ENCODE measurements at regions not wholly inside any gene's neighbourhood (a gene's known extent, or its start where the extent isn't known, plus 50 kb on each side); places are given as distances from the start of the nearest gene placed in this dataset.

DNA sequence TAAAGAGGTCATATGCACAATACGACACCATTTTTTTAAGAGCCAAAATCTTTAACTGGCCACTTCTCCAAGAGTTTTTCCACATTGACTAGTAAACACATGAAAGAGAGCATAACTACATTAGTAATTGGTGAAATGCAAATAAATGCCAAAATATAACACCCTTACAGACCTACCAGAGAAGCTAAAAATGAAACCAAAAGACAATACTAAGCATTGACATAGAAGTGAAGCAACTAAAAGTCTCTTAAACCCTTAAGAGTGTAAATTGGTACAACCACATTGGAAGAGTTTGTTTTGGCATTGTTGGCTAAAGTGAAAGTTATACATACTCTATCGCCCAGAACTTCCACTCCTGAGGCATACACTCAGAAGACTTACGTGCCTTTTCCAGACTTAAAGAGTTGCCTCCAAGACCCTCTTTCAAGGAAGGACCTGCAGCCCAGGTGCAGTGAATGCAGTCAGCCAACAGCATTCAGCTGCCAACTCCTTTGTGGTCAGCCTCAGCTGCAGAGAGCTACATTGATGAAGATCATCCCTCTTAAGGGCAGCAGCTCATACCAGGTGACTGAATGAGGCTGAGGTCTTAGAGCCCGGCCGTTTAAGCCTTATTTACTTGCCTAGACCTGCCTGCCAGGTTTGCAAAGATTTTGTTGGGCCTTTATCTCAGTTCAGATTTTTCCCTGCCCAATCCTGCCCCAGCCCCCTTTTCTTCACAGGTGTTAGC, 839.1 kb upstream of the ADGRL2 start:
- DNase-seq: no peak

DNA sequence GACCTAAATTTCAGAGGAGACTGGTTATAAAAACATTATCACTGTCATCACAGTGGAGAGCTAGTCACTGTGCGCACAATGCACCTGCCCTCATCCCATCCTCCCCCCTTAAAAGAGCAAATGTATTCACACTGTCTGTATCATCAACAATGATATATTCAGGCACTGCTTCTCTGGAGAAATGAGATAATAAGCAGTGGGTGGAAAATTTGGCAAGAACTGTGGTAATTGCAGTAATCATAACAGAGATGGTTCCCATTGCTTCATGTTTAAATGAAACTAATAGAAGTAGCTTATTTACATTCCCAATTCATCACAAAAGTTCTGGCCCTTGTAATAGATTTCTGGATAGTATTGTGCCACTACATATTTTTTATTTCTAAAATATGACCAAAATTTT, 867.4 kb upstream of the ADGRL2 start:
- DNase-seq: no peak

DNA sequence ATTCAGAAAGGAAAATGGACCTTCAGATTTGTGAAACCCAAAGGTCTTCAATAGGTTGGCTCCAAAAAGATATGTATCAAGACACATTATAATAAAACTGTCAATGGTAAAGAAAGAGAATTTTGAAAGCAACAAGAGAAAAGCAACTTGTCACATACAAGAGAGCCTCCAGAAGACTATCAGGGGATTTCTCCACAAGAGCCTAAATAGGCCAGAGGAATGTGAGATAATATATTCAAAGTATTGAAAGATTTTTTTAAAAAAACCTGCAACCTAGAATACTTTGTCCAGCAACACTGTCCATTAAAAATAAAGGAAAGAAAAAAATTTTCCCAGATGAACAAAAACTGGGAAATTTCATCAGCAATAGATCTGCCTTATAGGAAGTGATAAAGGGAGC, 869.6 kb upstream of the ADGRL2 start:
- DNase-seq: no peak

DNA sequence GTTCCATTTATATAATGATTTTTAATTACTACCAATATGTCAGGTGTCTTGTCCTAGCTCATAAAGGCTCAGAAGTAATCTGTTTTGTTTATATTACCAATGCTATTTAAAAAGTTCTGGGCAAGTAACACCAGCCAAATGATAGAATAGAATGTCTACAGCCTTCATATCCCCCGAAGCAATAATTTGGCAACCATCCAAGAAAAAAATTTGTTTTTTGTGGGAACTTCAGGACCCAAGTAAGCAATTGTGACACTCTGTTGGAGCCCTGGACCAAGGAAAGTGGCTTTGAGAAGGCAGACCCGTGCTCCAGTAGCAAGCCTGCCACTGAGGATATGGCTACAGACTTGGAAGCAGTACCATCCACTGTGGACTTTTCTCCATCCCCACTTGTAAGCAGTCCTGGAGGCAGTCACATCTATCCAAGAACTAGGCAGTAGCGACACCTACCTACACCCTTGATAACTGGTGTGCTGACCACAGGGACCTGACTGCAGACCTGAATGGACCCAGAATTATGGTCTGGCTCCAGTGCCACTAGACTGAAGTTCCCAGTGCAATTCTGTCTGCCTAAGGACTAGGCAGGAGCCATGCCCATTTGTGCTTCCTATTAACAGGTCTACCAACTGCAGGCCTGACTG, 870.7 kb upstream of the ADGRL2 start:
- no peak for DNase-seq

DNA sequence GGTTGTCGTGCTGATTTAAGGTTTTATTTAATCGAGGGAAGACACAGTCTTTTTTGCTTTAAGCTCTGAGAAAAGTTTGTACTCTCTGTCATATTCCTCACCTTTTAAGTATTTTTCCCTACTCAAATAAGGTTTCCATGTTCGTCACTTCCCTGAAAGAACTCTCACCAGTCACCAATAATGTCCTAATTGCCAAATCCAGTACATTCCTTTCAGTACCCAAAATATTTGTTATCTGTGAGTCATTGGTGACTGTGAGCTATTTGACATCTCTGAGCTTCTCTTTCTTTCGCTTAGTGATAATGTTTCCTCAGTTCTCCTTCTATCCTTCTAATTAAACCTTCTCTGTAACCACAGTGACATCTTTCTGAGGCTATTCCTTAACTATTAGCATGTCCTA, 874.2 kb upstream of the ADGRL2 start:
- no peak for DNase-seq

DNA sequence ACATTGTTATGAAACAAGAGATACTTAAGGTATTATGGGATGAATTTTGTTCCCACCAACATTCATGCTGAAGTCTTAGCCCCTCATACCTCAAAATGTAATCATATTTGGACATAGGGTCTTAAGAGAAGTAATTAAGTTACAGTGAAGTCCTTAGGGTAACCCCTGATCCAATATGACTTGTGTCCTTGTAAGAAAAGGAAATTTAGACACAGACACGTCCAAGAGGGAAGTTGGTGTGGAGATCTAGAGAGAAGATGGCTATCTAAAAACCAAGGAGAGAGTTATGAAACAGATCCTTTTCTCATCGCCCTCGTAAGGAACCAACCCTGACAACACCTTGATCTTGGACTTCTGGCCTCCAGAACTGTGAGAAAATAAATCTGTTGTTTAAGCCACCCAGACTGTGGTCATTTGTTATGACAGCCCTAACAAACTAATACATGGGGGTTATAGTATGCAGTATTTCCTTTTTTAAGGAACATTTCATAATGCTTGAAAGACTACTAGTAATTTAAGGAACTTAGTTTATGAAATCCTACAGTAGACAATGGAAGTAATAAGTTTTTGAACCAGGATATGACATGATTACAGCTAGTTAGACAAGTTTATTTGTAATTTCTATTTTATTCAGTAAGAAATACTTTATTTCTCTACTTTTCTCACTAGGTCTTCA, 875.5 kb upstream of the ADGRL2 start:
- no peak for DNase-seq

DNA sequence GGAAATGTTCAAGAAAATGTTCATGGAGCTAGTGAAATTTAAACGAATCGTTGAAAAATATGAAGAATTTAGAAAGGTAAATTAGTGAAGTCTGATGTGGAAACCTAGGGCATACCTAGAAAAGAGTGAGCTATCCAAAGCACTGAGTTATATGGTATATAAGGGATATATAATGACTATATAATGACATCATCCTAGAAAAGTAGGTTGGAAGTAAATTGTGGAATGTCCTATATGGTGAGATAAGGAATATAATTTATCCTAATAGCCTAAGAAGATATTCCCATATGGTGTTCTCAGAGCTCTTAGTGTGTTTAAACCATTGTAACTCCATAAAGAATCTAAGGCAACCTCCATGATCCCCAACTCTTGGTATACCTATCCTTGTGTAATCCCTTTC, 876.4 kb upstream of the ADGRL2 start:
- DNase-seq: no peak

DNA sequence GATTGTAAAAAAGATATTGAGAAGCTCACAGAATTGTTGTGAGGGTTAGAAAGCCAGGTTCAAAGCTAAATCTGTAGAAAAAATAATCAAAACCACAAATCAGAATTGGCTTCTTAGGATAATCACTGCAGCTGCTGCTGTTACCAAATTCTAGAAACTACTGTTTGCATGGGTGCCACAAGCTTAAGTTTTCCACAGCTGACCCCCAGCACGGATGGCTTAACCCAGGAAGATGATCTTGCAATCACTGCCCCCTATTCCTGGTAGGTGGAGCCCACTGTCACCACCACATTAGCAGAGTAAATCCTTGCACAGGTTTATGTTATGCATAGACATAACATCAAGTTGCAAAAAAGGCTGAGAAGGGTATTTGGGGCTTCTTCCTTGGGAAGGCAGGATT, 877.8 kb upstream of the ADGRL2 start:
- DNase-seq: no peak

DNA sequence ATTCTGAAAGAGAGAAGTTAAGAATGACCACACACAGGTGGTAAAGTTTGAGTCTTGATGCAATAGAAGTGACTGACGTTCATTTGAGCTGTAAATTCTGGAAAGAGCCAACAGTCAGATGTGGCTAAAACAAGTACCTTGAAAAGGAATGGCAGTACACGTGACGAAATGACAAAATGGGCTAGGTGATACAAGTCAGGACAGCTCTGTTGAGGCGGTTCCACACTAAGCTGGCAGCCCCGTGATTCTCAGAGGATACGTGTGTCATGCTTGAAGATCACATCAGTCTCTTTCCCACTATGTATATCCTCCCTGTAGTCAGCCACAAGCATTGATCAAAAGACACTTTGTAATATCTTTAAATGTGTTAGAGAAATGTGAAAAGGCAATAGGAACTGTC, 881.3 kb upstream of the ADGRL2 start:
- DNase-seq: no peak

DNA sequence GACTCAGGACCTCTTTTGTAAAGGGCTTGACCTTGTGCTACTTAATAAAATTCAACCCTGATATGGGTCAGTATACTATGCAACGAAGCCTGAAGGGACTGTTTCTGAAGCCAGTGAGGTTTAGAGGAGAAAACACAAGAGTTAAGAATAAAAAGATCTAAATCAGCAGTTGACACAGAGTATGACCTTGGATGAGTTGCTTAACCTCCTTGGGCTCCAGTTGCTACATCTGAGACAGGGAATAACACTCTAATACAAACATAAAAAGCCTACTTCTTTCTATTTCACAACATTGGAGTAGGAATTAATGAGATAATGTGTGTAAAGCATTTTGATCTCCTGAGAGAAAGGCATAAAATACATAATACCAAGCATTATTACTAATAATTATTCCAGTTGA, 882.4 kb upstream of the ADGRL2 start:
- DNase-seq: no peak

DNA sequence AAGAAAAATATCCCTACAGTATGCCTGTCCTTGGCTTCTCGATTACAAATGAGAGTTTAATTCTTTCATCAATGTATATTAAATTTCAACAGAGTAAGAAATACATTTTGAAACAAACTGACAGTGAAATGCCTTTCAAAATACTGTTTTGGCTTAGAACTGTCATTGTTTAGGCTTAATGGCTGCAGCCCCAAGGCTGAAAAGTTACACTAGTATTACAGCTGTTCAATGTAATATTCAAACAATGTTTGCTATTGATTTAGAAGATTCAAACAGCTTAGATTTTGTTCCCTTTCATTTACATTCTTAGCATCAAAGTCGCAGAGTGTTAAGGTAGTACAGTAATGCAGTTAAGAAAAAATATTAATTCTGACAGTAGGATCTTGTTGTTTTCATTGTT, 882.9 kb upstream of the ADGRL2 start:
- DNase-seq: no peak

DNA sequence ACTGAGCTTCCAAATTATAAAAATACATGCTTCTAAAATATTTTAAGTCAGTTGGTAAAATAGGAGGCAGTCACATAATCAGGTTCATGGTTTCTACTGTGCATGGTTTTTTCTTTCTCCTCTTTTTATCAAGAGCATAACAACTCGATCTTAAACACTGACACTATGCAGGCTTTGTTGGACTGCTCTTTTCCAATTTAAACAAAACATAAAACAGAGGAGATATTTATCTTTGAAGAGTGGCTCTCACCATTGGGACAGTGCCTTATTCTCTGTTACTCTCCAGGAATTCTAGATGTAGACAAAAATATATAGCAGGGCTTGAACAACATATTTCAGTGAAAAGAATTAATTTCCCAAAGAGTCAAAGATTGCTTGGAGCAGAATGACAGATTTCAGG, 883.5 kb upstream of the ADGRL2 start:
- DNase-seq: no peak

DNA sequence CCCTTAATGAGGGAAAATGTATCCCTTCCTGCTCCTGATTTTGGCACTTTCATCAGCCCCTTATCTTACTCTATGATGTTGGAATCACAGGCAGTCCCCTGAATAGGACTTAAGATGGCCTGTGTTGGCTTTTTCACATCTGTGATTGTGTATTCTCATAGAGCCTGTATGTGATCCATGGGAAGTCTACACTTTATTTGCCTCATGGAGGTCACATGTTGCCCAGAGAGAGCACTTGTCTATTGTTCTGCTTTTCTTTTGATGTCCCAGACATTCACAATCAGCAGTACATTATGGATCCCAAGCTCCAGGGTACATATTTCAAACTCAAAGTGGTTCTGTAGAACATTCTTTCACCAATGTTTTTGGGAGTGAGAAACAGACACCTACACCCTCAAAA, 885.2 kb upstream of the ADGRL2 start:
- DNase-seq: no peak

DNA sequence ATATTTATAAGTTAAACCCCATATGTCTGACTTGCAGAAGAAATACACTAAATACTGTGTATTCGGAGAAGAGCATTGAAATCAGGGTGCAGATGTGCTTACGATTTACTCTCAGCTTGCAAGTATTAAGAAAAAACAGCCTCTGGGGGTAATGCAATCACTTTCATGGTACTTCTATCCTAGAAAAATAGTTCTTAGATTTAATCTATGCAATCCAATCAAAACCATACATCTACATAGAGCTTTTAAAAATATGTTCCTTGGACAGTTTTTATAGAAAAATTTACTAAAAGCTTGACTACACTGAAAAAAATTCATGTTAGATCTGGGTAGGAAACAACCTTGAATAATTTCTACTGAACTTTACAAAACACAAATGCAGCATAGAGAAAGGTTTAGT, 890.3 kb upstream of the ADGRL2 start:
- no peak for DNase-seq

DNA sequence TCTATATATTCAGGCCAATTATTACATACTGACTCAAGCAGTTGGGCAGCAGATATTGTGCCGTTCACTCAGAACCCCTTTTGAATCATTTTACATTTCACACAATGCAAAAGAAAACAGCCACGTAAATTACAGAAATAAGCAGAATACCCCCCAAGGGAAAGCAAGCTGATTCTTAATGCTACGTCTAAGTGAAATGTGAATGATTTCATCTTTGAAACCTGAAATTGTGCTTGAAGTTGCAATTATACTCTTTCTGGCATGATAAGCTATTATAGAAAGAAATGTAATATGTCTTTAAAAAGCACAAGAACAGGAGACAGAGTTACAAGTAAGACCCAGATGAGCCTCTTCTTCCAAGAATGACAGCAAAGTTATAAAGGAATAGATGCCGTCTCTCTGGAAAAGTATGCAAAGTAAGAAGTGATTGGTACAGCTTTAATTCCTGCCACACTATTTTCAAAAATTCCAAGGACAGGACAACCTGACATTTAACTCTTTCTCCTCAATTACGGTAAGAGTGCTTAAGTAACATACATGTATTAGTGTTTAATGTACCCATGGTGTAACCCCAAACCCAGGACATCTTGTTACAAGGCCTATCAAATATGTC, 891.5 kb upstream of the ADGRL2 start:
- DNase-seq: no peak

DNA sequence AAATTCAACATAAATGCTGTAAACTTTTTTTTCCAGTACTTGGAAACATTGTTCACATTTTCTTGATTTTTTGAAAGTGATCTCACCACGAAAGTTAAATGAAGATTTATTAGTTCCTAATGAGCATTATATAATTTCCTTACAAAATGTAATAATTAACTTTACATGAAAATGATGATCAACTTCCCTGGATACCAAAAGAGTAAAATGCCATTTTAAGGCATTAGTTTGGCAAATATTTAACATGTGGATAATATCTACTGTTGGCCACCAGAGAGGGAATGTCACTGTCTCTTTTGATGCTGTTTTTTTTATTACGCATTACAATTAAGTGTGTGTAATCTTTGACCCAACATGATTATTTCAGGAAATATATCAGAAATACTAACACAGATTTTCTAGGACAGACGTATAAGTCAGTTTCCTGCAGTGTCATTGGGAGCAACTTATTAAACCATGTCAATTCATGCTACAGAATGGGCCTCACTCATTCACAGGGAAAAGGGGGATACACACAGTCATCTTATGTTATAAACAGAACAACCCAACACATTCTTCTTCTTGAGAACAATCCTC, 903.9 kb upstream of the ADGRL2 start:
- DNase-seq: no peak

DNA sequence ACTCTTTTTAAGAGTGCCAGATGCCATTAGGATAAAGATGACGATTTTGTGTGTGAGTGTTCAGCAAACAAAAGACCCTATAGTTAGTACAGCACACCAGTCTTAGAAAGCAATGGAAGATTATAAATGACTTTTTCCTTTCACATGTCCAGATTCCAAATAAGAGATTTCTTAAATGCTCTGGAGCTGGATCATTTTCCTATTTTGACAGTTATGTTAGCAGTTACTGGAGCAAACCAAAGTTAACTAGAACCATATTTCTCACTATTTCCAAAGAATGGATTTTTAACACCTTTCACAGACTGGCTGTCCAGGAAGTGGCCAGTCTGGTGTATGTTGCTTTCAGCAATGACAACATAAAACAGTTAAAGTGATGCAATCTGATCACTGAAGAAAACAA, 905.8 kb upstream of the ADGRL2 start:
- peak; percentile 31 for DNase-seq

DNA sequence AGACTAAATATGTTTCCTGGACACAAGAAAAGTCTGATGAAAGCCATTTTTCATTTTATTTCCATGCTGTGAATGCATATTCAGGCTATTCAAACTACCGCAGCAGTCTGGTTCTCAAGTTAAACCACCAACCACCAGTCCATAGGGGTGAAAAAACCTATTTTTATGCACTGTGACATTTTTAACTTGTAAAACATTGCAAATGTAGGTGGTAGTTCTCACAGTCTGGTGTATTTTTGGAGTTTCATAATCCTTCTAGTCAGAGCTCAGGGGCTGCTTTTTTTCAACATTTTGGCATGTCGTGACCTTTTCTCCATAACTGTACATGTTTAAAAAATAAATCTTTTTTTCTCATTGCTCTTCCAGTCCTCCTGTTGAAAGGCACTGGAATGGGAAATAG, 907.6 kb upstream of the ADGRL2 start:
- peak; percentile 48 for DNase-seq

DNA sequence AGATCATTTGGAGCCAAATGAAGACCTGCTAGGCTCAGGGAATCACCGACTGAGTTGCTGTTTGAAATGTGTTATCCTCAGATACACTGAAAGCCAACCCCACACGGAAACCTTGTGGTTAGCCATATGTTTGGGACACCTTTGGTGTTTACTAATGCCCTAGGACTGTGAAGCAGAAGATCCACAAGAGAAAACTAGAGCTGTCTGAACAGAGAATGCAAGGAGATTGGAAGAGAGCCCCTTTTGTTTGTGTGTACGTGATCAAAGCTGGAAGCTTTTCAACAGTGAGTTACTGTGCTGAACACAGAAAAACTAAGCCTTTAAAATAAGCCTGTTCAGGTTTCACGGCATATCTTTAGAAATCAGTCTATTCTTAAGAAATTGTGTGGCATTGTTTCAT, 908.2 kb upstream of the ADGRL2 start:
- DNase-seq: peak; percentile 5

DNA sequence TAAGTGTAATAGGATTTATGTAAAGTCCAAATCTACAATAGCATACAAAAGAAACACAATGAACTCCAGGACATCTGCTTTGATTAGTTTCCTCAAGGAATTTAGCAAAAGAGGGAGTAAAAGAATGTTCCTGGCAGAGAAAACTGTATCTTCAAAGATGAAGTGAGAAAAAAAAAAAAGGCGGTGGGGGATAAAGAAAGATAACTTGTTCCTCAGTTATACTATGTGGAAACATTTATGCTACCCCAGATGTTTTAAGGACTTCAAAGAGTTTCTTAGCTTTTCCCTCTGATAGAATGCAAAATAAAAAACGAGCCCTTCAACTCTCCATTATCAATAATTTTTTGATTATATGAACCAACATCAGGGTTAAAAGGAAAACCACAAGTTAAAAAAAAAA, 908.9 kb upstream of the ADGRL2 start:
- no peak for DNase-seq

DNA sequence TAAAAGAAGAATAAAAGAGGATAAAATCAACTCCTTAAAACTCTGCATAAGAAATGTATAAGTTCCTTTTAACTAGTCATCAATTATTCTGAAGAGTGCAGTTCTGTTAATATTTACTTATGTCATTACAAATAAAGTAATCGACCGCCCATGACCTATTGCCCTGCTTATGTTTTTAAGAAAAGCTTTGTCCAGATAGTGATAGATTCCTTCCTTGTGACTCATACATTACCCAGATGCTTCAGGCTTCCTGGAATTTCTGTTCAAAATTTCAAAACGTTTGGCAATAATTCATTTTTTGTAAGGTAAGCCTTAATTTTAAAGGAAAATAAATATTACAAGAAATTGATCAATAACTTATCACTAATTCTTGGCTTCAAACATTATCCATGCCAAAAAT, 918.2 kb upstream of the ADGRL2 start:
- peak; percentile 68 for DNase-seq

DNA sequence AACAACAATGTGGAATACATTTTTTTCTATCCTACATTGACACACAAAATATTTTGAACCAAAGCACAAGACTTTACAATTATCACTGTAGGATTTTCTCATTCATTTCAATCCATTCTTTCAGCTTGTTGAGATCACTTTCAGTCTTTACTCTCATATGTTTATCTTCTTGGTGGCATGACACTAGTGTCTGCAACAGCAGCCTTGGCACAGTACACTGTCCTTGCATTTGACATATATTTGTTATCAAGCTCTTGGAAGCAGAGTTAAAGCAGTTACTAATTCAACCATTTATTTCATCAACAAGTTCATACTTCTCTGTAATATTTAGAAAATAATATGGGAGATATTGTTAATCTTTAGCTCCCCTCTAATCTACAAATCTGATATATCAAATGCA, 922.4 kb upstream of the ADGRL2 start:
- DNase-seq: no peak

DNA sequence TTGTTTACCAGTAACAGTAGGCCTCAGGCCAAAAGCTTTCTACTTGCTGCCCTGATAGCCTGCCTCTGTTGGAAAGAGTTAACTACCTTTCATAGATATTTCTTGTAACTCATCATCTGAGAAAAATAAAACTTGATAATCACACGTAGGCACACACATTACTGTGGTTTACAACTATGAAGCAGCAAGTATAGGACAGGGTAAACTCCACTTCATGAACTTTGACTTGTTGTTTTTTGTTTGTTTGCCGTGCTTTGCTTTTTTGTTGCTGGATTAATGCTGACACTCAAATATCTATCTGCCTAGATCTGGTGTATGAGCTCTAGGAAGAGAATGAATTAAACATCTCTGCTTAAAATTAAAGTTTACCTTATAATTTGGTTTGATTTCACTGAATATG, 924.7 kb upstream of the ADGRL2 start:
- no peak for DNase-seq
